ENCODE measurements at regions not wholly inside any gene's neighbourhood (a gene's known extent, or its start where the extent isn't known, plus 50 kb on each side); places are given as distances from the start of the nearest gene placed in this dataset.

- Histone ChIP-seq H3F3A (ENCODE audit: control insufficient read depth, insufficient read depth) (no peaks in the 10 kb centered on the region), H3K79me2 (ENCODE audit: control insufficient read depth, low read length) (no peaks in the 10 kb centered on the region), H3K9me3 (ENCODE audit: control insufficient read depth, insufficient read depth, low read length) (no peaks in the 10 kb centered on the region), H3K9me2 (replicated peaks; ENCODE audit: control insufficient read depth, low read length) (no peaks in the 10 kb centered on the region), H3K4me2 (ENCODE audit: low read length) (no peak overlapping the region), H3K36me3 (ENCODE audit: control insufficient read depth, low read length) (no peaks in the 10 kb centered on the region), H3K4me1 (ENCODE audit: control insufficient read depth, low read length) (peaks cover 14% of the 10 kb centered on the region), H3K27ac (ENCODE audit: low read depth, low read length) (no peak overlapping the region), H3K4me3 (ENCODE audit: low read length) (no peak overlapping the region), H4K20me1 (ENCODE audit: control insufficient read depth, insufficient read depth, low read depth, low read length) (no peaks in the 10 kb centered on the region), H3K27me3 (ENCODE audit: control insufficient read depth, low read length) (no peaks in the 10 kb centered on the region)
- TF ChIP-seq CTCF (IDR thresholded peaks at IDR 0.05; ENCODE audit: low read depth, low read length, poor library complexity, severe bottlenecking) (no peak), EZH2phosphoT487 (IDR thresholded peaks at IDR 0.05; ENCODE audit: borderline replicate concordance, low read length) (no peak)
Measured at GRCh38 chr2:43161650-43162510, 64.5 kb downstream of the ZFP36L2 start.

DNA sequence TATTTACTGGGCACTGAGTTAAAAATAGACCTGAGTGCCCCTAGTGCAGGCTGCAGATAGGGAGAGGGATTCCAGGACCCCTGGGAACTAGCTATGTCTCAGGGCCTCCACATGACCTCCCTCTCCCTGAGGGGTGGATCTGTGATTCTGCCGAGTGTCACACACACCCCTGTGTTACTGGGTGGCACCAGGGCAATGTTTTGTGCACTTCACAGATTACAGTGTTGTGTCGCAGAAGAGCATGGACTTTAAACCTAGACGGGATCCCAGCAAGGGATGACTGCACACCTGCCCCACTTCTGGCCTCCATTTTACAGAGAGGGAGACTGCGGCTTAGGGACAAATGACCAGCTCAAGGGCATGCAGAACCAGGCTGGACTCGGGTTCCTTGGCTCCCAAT, 65.6 kb downstream of the ZFP36L2 start:
- Histone ChIP-seq H3K27me3 (ENCODE audit: control insufficient read depth, low read length) (no peaks in the 10 kb centered on the region), H3K9me2 (replicated peaks; ENCODE audit: control insufficient read depth, low read length) (no peaks in the 10 kb centered on the region), H3K4me1 (ENCODE audit: control insufficient read depth, low read length) (peaks cover 14% of the 10 kb centered on the region), H3K79me2 (ENCODE audit: control insufficient read depth, low read length) (no peaks in the 10 kb centered on the region), H3F3A (ENCODE audit: control insufficient read depth, insufficient read depth) (no peaks in the 10 kb centered on the region), H3K9me3 (ENCODE audit: control insufficient read depth, insufficient read depth, low read length) (no peaks in the 10 kb centered on the region), H3K4me2 (ENCODE audit: low read length) (no peak overlapping the region), H4K20me1 (ENCODE audit: control insufficient read depth, insufficient read depth, low read depth, low read length) (no peaks in the 10 kb centered on the region), H3K36me3 (ENCODE audit: control insufficient read depth, low read length) (no peaks in the 10 kb centered on the region), H3K4me3 (ENCODE audit: low read length) (no peak overlapping the region), H3K27ac (ENCODE audit: low read depth, low read length) (no peak overlapping the region)
- no peak for TF ChIP-seq CTCF (IDR thresholded peaks at IDR 0.05; ENCODE audit: low read depth, low read length, poor library complexity, severe bottlenecking)
- TF ChIP-seq EZH2phosphoT487 (IDR thresholded peaks at IDR 0.05; ENCODE audit: borderline replicate concordance, low read length), result no peak

DNA sequence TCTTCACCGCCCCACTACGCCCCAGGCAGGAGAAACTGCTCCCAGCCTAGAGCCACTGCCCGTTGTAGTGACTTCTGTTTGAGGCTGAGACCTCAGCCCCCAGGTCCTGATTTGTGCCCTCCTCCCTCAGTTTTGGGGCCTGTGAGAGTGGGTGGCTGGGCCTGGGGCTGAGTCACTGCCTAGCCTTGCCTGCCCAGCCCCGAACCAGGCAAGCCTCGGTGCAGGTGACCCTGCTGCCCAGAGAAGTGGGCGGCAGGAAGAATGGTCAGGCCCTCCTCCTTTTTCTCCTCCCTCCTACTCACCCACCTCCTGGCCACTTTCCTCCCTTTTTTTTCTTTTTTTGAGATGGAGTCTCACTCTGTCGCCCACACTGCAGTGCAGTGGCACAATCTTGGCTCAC, 66.6 kb downstream of the ZFP36L2 start:
- no peaks in the 10 kb centered on the region for H3K27me3 ChIP-seq (ENCODE audit: control insufficient read depth, low read length)
- H3K9me2 ChIP-seq (replicated peaks; ENCODE audit: control insufficient read depth, low read length), result no peaks in the 10 kb centered on the region
- no peaks in the 10 kb centered on the region for H3K9me3 ChIP-seq (ENCODE audit: control insufficient read depth, insufficient read depth, low read length)
- H3K4me3 ChIP-seq (ENCODE audit: low read length), result no peak overlapping the region
- H4K20me1 ChIP-seq (ENCODE audit: control insufficient read depth, insufficient read depth, low read depth, low read length), result no peaks in the 10 kb centered on the region
- H3F3A ChIP-seq (ENCODE audit: control insufficient read depth, insufficient read depth), result no peaks in the 10 kb centered on the region
- no peak overlapping the region for H3K27ac ChIP-seq (ENCODE audit: low read depth, low read length)
- H3K4me1 ChIP-seq (ENCODE audit: control insufficient read depth, low read length), result peaks cover 11% of the 10 kb centered on the region
- no peak overlapping the region for H3K4me2 ChIP-seq (ENCODE audit: low read length)
- H3K36me3 ChIP-seq (ENCODE audit: control insufficient read depth, low read length), result no peaks in the 10 kb centered on the region
- TF ChIP-seq EZH2phosphoT487 (IDR thresholded peaks at IDR 0.05; ENCODE audit: borderline replicate concordance, low read length) (no peak), CTCF (IDR thresholded peaks at IDR 0.05; ENCODE audit: low read depth, low read length, poor library complexity, severe bottlenecking) (no peak)
- H3K79me2 ChIP-seq (ENCODE audit: control insufficient read depth, low read length), result no peaks in the 10 kb centered on the region
